ENCODE measurements at regions not wholly inside any gene's neighbourhood (a gene's known extent, or its start where the extent isn't known, plus 50 kb on each side); places are given as distances from the start of the nearest gene placed in this dataset.

- no peaks in the 10 kb centered on the region for H3K36me3 ChIP-seq
- 25 to 40% methylated on average over 2 of the region's 2 CpGs for WGBS, 2 donors
- DNase-seq = no peak
- no peaks in the 10 kb centered on the region for H3K9me3 ChIP-seq
- intact Hi-C loops (cut with DNase I) = no loop called here
- no peaks in the 10 kb centered on the region for H3K27me3 ChIP-seq
- no peak overlapping the region for H3K4me3 ChIP-seq
- peaks cover 0 to 15% (median 0%) of the 10 kb centered on the region in 3 donors for H3K4me1 ChIP-seq
- no peak for TF ChIP-seq CTCF (IDR thresholded peaks at IDR 0.05)
- no peak for TF ChIP-seq POLR2A (IDR thresholded peaks at IDR 0.05)
- no peak overlapping the region for H3K27ac ChIP-seq
These were observed 459.4 kb downstream of the ANXA1 start for GRCh38 chr9:73611032-73611431.

- no peak for DNase-seq
- TF ChIP-seq POLR2A (IDR thresholded peaks at IDR 0.05) = no peak
- no peak for TF ChIP-seq CTCF (IDR thresholded peaks at IDR 0.05)
- Histone ChIP-seq H3K4me1 (peaks cover 0 to 15% (median 0%) of the 10 kb centered on the region in 3 donors), H3K9me3 (no peaks in the 10 kb centered on the region), H3K27ac (no peak overlapping the region), H3K27me3 (no peaks in the 10 kb centered on the region), H3K36me3 (no peaks in the 10 kb centered on the region), H3K4me3 (no peak overlapping the region)
- WGBS, 2 donors = 65 to 72% methylated on average over 4 of the region's 4 CpGs
- intact Hi-C loops (cut with DNase I) = no loop called here
These were observed 461.5 kb downstream of the ANXA1 start for GRCh38 chr9:73613092-73613701.

GRCh38 chr9:73615557-73615956 lies 463.9 kb downstream of the ANXA1 start:
- DNase-seq = no peak
- no peak for TF ChIP-seq POLR2A (IDR thresholded peaks at IDR 0.05)
- no peak for TF ChIP-seq CTCF (IDR thresholded peaks at IDR 0.05)
- intact Hi-C loops (cut with DNase I) = no loop called here

GRCh38 chr9:73617586-73617985 lies 465.9 kb downstream of the ANXA1 start:
- 82 to 83% methylated on average over 4 of the region's 4 CpGs for WGBS, 2 donors
- TF ChIP-seq CTCF (IDR thresholded peaks at IDR 0.05) = no peak
- TF ChIP-seq POLR2A (IDR thresholded peaks at IDR 0.05) = no peak
- intact Hi-C loops (cut with DNase I) = no loop called here

More at GRCh38 chr9:73615557-73615956, 463.9 kb downstream of the ANXA1 start:
- Histone ChIP-seq H3K27me3 (no peaks in the 10 kb centered on the region), H3K4me3 (no peak overlapping the region), H3K36me3 (no peaks in the 10 kb centered on the region), H3K9me3 (no peaks in the 10 kb centered on the region), H3K27ac (no peak overlapping the region), H3K4me1 (peaks cover 0 to 13% (median 0%) of the 10 kb centered on the region in 3 donors)

GRCh38 chr9:73640971-73641370 lies 489.3 kb downstream of the ANXA1 start:
- Histone ChIP-seq H3K27ac (no peak overlapping the region), H3K36me3 (no peaks in the 10 kb centered on the region), H3K9me3 (no peaks in the 10 kb centered on the region), H3K4me3 (no peak overlapping the region), H3K27me3 (no peaks in the 10 kb centered on the region), H3K4me1 (no peaks in the 10 kb centered on the region)
- DNase-seq = no peak
- WGBS, 2 donors = 81 to 91% methylated on average over 1 of the region's 1 CpG
- no peak for TF ChIP-seq CTCF (IDR thresholded peaks at IDR 0.05)
- no peak for TF ChIP-seq POLR2A (IDR thresholded peaks at IDR 0.05)
- intact Hi-C loops (cut with DNase I) = no loop called here

More at GRCh38 chr9:73617586-73617985, 465.9 kb downstream of the ANXA1 start:
- Histone ChIP-seq H3K36me3 (no peaks in the 10 kb centered on the region), H3K9me3 (no peaks in the 10 kb centered on the region), H3K4me3 (no peak overlapping the region), H3K4me1 (no peaks in the 10 kb centered on the region), H3K27ac (no peak overlapping the region), H3K27me3 (no peaks in the 10 kb centered on the region)
- DNase-seq = no peak
